ENCODE measurements at regions not wholly inside any gene's neighbourhood (a gene's known extent, or its start where the extent isn't known, plus 50 kb on each side); places are given as distances from the start of the nearest gene placed in this dataset.

DNA sequence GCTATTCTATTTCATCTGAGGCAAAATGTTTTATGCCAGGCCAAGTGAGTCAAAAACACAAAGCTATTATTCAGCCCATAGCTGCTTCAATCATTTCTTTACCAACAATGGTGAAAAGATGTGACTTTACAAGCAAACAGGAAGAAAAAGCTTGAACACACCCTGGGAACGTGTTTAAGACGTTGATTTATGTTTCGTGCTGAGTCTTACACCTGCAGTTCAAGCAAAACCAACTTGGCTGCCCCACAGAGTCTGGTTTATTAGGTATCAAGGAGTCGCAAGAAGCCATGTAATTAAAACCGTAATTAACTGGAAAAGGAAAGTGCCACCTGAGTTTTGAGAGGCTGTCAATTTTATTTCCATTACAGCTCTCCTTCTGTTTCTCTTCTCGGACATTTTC is 295.5 kb downstream of the MEIS1 start:
- TF ChIP-seq, protein P1, sequence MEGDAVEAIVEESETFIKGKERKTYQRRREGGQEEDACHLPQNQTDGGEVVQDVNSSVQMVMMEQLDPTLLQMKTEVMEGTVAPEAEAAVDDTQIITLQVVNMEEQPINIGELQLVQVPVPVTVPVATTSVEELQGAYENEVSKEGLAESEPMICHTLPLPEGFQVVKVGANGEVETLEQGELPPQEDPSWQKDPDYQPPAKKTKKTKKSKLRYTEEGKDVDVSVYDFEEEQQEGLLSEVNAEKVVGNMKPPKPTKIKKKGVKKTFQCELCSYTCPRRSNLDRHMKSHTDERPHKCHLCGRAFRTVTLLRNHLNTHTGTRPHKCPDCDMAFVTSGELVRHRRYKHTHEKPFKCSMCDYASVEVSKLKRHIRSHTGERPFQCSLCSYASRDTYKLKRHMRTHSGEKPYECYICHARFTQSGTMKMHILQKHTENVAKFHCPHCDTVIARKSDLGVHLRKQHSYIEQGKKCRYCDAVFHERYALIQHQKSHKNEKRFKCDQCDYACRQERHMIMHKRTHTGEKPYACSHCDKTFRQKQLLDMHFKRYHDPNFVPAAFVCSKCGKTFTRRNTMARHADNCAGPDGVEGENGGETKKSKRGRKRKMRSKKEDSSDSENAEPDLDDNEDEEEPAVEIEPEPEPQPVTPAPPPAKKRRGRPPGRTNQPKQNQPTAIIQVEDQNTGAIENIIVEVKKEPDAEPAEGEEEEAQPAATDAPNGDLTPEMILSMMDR (IDR thresholded peaks at IDR 0.05; ENCODE audit: insufficient read depth, low read depth, low read length, missing control alignments) = no peak
- no peak for DNase-seq (ENCODE audit: low read depth)
- H3K4me3 ChIP-seq (ENCODE audit: low read length) = no peak overlapping the region

DNA sequence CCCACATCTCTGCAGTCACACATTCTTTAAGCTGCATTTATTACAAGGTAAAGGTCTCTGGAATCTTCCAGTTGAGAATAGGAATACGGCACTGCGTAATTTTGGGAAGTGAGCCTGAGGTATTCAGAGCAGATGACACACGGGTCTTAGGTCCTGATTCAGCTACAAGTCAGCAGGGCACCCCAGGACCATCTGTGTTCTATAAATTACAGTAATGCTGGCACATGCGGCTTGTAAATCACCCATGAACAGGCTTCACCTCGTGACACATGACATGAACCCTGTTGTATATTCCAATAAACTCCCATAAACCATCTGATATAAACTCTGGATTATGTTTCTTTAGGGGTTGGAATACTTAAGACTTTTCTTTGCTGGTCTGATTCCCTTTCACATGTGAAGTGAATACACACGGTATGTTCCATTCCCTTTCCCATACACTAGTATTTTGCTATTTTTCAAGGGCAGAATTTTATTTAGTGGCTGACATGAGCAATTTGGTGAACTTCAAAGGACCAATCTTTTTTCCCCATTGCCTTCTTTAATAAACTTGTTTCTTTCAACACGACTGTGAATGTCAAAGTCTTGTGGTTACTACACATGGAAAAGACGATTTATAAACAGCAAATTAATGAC is 298.6 kb downstream of the MEIS1 start:
- no peak overlapping the region for H3K4me3 ChIP-seq (ENCODE audit: low read length)
- DNase-seq (ENCODE audit: low read depth) = no peak
- TF ChIP-seq, protein P1 (IDR thresholded peaks at IDR 0.05; ENCODE audit: insufficient read depth, low read depth, low read length, missing control alignments) = no peak

DNA sequence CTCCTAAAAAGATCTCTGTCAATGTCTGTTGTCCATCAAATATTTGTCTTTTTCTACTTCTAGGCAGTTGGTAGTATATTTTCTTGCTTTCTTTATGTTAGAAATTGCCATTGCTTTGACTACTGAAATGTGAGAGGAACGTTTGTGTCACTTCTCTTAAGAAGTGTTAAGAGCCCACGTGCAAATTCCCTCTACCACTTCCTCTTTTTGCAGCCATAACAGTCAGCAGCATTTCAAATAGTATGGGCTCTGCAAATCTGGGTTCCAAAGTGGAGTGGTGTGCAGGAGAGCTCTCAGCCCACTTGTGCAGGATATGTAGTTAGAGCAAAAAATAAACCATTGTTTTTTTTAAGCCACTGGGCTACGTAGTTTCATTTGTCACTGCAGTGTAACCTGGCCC is 314.0 kb downstream of the MEIS1 start:
- TF ChIP-seq, protein P1 (IDR thresholded peaks at IDR 0.05; ENCODE audit: insufficient read depth, low read depth, low read length, missing control alignments) = no peak
- no peak for DNase-seq (ENCODE audit: low read depth)
- H3K4me3 ChIP-seq (ENCODE audit: low read length) = no peak overlapping the region

DNA sequence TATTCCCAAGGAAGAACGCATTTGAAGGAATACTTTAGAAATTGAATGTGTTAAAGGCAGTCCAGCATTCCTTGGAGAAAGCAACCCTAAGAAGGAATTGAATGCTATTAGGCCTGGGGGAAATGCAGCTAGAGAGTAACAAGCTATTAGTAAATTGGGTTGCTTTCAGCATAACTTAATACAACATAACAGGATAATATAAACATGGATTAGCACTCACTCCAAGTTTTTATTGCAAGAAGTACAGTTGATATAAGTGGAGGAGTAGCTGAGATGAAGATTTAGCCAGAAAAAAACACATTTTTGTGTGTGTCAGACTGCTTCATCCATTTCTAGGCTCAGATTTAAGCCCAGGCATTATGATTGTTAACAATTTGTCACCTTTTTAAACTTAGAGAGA is 314.6 kb downstream of the MEIS1 start:
- no peak for DNase-seq (ENCODE audit: low read depth)
- TF ChIP-seq, protein P1 (IDR thresholded peaks at IDR 0.05; ENCODE audit: insufficient read depth, low read depth, low read length, missing control alignments) = no peak

DNA sequence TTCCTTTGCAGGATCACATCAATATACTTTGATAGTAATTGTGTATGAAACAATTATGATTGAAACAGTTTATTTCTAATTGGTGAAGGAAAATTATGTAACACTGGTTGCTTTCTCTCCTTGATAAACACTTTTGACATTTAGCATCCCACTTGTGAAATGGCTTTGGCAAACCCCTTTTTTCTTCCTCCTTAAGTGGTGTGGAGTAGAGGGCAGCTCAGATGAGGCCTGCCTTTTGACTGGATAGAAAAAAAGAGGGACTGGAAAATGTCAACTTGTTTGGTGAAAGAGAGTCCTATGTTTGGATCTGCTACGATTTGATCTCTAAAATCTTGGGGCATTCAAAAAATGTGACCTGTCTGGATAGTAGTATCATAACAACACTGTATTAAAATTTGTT is 318.3 kb downstream of the MEIS1 start:
- TF ChIP-seq, protein P1 (IDR thresholded peaks at IDR 0.05; ENCODE audit: insufficient read depth, low read depth, low read length, missing control alignments) = no peak
- DNase-seq (ENCODE audit: low read depth) = no peak

More for the DNA sequence above, 314.6 kb downstream of the MEIS1 start:
- H3K4me3 ChIP-seq (ENCODE audit: low read length) = no peak overlapping the region

DNA sequence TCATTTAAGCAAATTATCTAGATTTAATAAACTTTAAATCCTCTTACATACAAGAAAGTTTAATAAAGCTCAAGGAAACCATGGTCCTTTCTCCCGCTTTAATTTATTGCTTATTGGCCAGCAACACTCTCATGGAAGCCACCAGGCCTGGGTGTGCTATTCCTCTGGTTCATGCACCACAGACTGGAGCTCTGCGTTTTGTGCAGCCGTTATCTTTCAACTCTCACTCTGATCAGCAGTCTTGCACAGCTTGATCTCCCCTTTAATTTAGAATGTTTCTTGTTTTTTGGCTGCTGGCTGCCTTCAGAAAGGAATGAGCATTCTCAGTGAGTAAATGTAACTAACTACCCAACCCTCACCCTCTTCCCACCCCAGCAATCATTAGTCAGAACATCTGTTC is 318.7 kb downstream of the MEIS1 start:
- TF ChIP-seq, protein P1 (IDR thresholded peaks at IDR 0.05; ENCODE audit: insufficient read depth, low read depth, low read length, missing control alignments) = no peak
- no peak for DNase-seq (ENCODE audit: low read depth)
- H3K4me3 ChIP-seq (ENCODE audit: low read length) = no peak overlapping the region

More for the DNA sequence above, 318.3 kb downstream of the MEIS1 start:
- H3K4me3 ChIP-seq (ENCODE audit: low read length) = no peak overlapping the region

DNA sequence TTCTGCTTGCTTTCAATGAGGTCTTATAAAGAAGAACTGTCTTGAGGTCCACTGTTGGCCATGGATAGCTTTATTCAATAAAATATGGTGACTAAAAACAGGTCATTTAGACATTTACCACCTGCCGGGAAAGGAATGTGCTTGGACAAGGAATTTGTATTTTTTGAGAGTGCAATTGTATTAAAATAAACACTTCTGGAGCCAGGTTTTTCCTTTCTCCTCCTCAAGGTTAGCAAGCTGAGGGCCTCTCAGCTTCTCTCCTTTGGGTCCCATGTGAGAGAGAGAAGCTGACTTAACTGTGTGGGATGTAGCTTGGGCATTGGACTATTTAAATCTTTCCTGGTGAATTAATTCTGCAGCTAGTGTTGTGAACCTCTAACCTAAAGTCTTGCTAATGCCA is 321.0 kb downstream of the MEIS1 start:
- DNase-seq (ENCODE audit: low read depth) = no peak
- TF ChIP-seq, protein P1 (IDR thresholded peaks at IDR 0.05; ENCODE audit: insufficient read depth, low read depth, low read length, missing control alignments) = no peak
- no peak overlapping the region for H3K4me3 ChIP-seq (ENCODE audit: low read length)
